Gastroesophageal sphincter (tissue), 4 donors: ENCODE measurements at regions not wholly inside any gene's neighbourhood (a gene's known extent, or its start where the extent isn't known, plus 50 kb on each side); places are given as distances from the start of the nearest gene placed in this dataset.

Experiments
- ATAC-seq: fragments of 150-250 bp; one replicate; pipeline ENCODE4 v1.9.1; 2016; ENCODE audit warnings: mild to moderate bottlenecking, moderate library complexity
- H3K27ac ChIP-seq, 4 donors: fragments of 200-600 bp; sonication (generic) in 3 of 4; 1 replicate in 3 of 4; 2 replicates in 1 of 4; pipeline ENCODE4 v1.5.1; 2016 to 2019
- H3K27me3 ChIP-seq: fragments of 200-600 bp; sonication (generic); one replicate; pipeline ENCODE4 v1.5.1; 2019
- H3K36me3 ChIP-seq, 2 donors: fragments of 200-600 bp; sonication (generic); one replicate each; pipeline ENCODE4 v1.5.1; 2019; ENCODE audit warnings: control low read depth in 1 of 2
- H3K4me1 ChIP-seq, 3 donors: fragments of 200-600 bp; sonication (generic); 1 replicate in 2 of 3; 2 replicates in 1 of 3; pipeline ENCODE4 v1.5.1; 2016 to 2019; ENCODE audit warnings: control low read depth in 2 of 3
- H3K4me3 ChIP-seq, 2 donors: fragments of 200-600 bp; sonication (generic); one replicate each; pipeline ENCODE4 v1.5.1; 2019; ENCODE audit warnings: mild to moderate bottlenecking in 1 of 2, moderate library complexity in 1 of 2
- H3K9me3 ChIP-seq, 3 donors: fragments of 200-600 bp; sonication (generic); one replicate each; pipeline ENCODE4 v1.5.1; 2017 to 2019; ENCODE audit warnings: control low read depth in 2 of 3
- CTCF ChIP-seq, 4 experiments: fragments of 200-600 bp in 2 of 4; fragments of 450-650 bp in 2 of 4; sonication (generic) in 1 of 4; IDR thresholded peaks; one replicate each; pipeline ENCODE4 v1.5.1; 2017 to 2019; ENCODE audit warnings: antibody characterized with exemption in 4 of 4, mild to moderate bottlenecking in 2 of 4, moderate library complexity in 2 of 4
- EP300 ChIP-seq: sonication (generic); formaldehyde crosslinking; IDR thresholded peaks from one replicate; pipeline ENCODE4 v1.6.1; 2017; ENCODE audit warnings: antibody characterized with exemption, mild to moderate bottlenecking
- POLR2A ChIP-seq, 2 donors: fragments of 450-650 bp; IDR thresholded peaks; one replicate each; pipeline ENCODE4 v1.6.1; 2017; ENCODE audit warnings: antibody characterized with exemption in 2 of 2, mild to moderate bottlenecking in 2 of 2, moderate library complexity in 1 of 2
- POLR2AphosphoS5 ChIP-seq: sonication (generic); formaldehyde crosslinking; IDR thresholded peaks from one replicate; pipeline ENCODE4 v1.6.1; 2017; ENCODE audit warnings: antibody characterized with exemption
- WGBS, 2 donors: methylation state at CpG; one replicate each; pipeline ENCODE4 v1.1.5; 2018; ENCODE audit warnings: low coverage in 1 of 2; 5-methylcytosine and 5-hydroxymethylcytosine counted together

DNA sequence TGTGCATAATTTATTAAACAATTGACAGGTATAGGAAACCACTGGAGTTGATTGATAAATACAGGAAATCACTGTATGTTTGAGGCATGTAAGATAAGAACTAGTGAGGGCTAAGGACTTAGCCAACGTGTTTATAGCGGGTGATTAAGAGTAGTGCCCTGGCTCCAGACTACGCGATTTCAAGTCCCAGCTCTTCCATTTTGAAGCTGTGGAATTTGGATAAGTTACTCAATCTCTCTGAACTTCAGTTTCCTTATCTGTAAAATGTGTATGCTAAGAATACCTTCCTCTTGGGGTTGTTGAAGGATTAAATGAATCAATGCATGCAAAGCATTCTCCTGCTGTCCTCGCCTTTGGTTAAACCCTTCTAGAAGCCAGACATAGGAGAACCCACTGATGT lies 143.3 kb upstream of the GJB5 start:
- Histone ChIP-seq H3K36me3 (no peaks in the 10 kb centered on the region), H3K4me1 (no peaks in the 10 kb centered on the region), H3K9me3 (no peaks in the 10 kb centered on the region), H3K4me3 (no peak overlapping the region), H3K27ac (no peak overlapping the region), H3K27me3 (peaks cover 60% of the 10 kb centered on the region)
- 63 to 74% methylated on average over 4 to 5 of the region's 5 CpGs for WGBS, 2 donors
- TF ChIP-seq POLR2A (IDR thresholded peaks at IDR 0.05), result no peak
- TF ChIP-seq CTCF (IDR thresholded peaks at IDR 0.05), result no peak
- no peak for TF ChIP-seq EP300
- no peak for TF ChIP-seq POLR2AphosphoS5
- no peak for ATAC-seq

- H3K4me1 ChIP-seq, result no peaks in the 10 kb centered on the region
- WGBS, 2 donors, result 61 to 65% methylated on average over 8 to 9 of the region's 9 CpGs
- peaks cover 63% of the 10 kb centered on the region for H3K27me3 ChIP-seq
- H3K9me3 ChIP-seq, result no peaks in the 10 kb centered on the region
- no peak overlapping the region for H3K4me3 ChIP-seq
- no peak for ATAC-seq
- TF ChIP-seq POLR2A (IDR thresholded peaks at IDR 0.05), result no peak
- no peak for TF ChIP-seq CTCF (IDR thresholded peaks at IDR 0.05)
- TF ChIP-seq POLR2AphosphoS5, result no peak
- TF ChIP-seq EP300, result no peak
- H3K27ac ChIP-seq, result no peak overlapping the region
- no peaks in the 10 kb centered on the region for H3K36me3 ChIP-seq
Observed at GRCh38 chr1:34612091-34612827, 142.6 kb upstream of the GJB5 start.

DNA sequence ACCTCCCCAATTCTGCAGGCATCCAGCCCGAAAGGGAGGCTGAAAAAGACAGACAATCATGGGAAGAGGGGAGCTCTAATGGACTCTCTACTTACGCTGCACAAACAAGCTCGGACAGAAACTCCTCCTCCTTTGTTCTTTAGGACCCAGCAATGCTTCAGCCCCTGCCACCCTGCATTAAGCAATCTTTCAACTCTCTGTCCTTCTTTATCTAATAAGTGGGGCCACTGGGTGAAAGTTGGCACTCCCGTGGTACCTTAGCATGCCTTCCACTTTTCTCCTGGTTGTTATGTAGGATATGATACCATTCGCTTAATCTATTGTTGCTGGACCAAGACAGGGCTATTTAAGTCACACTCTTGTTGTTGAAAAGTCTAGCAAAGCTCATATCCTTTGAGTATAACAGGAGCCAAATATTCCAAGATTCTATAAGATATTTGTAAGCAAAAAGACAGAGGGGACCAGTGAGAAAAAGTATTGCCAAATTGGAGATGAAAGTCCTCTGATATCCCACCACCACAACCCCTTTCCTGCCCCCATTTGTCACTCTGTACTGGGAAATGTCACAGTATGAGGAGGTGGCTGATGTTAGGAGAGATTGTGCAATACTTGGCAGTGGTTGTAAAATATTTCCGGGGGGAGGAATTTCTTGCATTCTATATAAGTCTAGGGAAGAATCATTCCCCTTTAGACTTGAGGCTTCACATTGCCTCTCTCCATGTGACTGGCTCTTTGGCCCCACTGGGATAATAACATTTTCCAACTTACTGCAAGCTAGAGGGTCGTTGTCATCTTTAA lies 137.3 kb upstream of the GJB5 start:
- TF ChIP-seq POLR2AphosphoS5 (no peak), EP300 (no peak), CTCF (IDR thresholded peaks at IDR 0.05) (no peak), POLR2A (IDR thresholded peaks at IDR 0.05) (no peak)
- no peak overlapping the region for H3K4me3 ChIP-seq
- H3K27me3 ChIP-seq, result peaks cover 74% of the 10 kb centered on the region
- WGBS, 2 donors, result 62 to 74% methylated on average over 5 to 7 of the region's 7 CpGs
- H3K9me3 ChIP-seq, result no peaks in the 10 kb centered on the region
- H3K27ac ChIP-seq, result no peak overlapping the region
- no peaks in the 10 kb centered on the region for H3K36me3 ChIP-seq
- H3K4me1 ChIP-seq, result no peaks in the 10 kb centered on the region
- ATAC-seq, result no peak

DNA sequence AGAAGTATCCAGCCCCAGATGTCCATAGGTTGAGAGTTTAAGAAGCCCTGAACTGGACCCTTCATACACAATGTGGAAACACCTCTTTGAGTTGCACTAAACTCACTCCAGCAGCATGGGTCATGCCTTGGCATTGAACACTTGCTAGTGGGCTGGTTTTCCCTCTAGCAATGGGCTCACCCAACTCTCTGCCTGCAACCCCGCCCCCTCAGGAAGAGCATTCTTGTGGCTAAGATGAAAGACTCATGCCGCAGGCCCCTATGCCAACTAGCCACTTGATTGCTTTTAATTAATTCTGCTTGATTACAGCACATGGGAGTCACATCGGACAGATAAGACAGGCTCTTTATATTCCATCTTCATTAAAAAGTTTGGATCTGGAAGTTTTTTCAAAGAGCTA lies 136.5 kb upstream of the GJB5 start:
- Histone ChIP-seq H3K27ac (no peak overlapping the region), H3K27me3 (peaks cover 78% of the 10 kb centered on the region), H3K4me1 (no peaks in the 10 kb centered on the region), H3K36me3 (no peaks in the 10 kb centered on the region), H3K9me3 (no peaks in the 10 kb centered on the region), H3K4me3 (no peak overlapping the region)
- 40 to 50% methylated on average over 1 to 3 of the region's 3 CpGs for WGBS, 2 donors
- TF ChIP-seq CTCF (IDR thresholded peaks at IDR 0.05) (no peak), EP300 (no peak), POLR2A (IDR thresholded peaks at IDR 0.05) (no peak)
- no peak for ATAC-seq

GRCh38 chr1:34619256-34619655 lies 135.6 kb upstream of the GJB5 start:
- H3K9me3 ChIP-seq, result no peaks in the 10 kb centered on the region
- H3K4me1 ChIP-seq, result no peaks in the 10 kb centered on the region
- no peak overlapping the region for H3K27ac ChIP-seq
- peaks cover 83% of the 10 kb centered on the region for H3K27me3 ChIP-seq
- no peak for ATAC-seq
- H3K36me3 ChIP-seq, result no peaks in the 10 kb centered on the region
- WGBS, 2 donors, result 79 to 88% methylated on average over 4 of the region's 4 CpGs
- no peak overlapping the region for H3K4me3 ChIP-seq
- no peak for TF ChIP-seq EP300
- no peak for TF ChIP-seq POLR2A (IDR thresholded peaks at IDR 0.05)
- TF ChIP-seq CTCF (IDR thresholded peaks at IDR 0.05), result no peak
- no peak for TF ChIP-seq POLR2AphosphoS5
